Sigmoid colon (tissue), 4 donors: ENCODE measurements at regions not wholly inside any gene's neighbourhood (a gene's known extent, or its start where the extent isn't known, plus 50 kb on each side); places are given as distances from the start of the nearest gene placed in this dataset.

Experiments
- EP300 ChIP-seq, 4 donors: sonication (generic); formaldehyde crosslinking; IDR thresholded peaks; one replicate each; pipeline ENCODE4 v1.6.1; 2017; ENCODE audit warnings: antibody characterized with exemption in 4 of 4
- POLR2A ChIP-seq, 2 donors: fragments of 450-650 bp; IDR thresholded peaks; one replicate each; pipeline ENCODE4 v1.6.1; 2016; ENCODE audit warnings: antibody characterized with exemption in 2 of 2, mild to moderate bottlenecking in 2 of 2, moderate library complexity in 2 of 2
- POLR2AphosphoS5 ChIP-seq, 4 donors: sonication (generic); formaldehyde crosslinking; IDR thresholded peaks; one replicate each; pipeline ENCODE4 v1.6.1; 2017; ENCODE audit warnings: antibody characterized with exemption in 4 of 4
- TF ChIP-seq, protein P1 (sequence below), 4 experiments: fragments of 450-650 bp in 3 of 4; fragments of 200-600 bp in 1 of 4; IDR thresholded peaks; one replicate each; pipeline ENCODE4 v1.5.1; 2016 to 2019; ENCODE audit warnings: antibody characterized with exemption in 4 of 4, mild to moderate bottlenecking in 3 of 4, moderate library complexity in 2 of 4

DNA sequence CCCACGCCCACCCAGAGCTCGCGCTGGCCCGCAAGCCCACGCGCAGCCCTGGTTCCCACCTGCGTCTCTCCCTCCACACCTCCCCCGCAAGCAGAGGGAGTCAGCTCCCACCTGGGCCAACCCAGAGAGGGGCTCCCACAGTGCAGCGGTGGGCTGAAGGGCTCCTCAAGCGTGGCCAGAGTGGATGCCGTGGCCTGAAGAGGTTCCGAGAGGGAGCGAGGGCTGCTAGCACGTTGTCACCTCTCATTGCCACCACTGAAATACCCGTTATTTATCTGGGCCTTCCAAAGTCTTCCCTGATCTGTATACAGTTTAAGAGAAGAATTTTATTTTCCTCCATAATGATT, 88.3 kb upstream of the MYLIP start:
- TF ChIP-seq POLR2A (IDR thresholded peaks at IDR 0.05), result no peak
- TF ChIP-seq, protein P1, sequence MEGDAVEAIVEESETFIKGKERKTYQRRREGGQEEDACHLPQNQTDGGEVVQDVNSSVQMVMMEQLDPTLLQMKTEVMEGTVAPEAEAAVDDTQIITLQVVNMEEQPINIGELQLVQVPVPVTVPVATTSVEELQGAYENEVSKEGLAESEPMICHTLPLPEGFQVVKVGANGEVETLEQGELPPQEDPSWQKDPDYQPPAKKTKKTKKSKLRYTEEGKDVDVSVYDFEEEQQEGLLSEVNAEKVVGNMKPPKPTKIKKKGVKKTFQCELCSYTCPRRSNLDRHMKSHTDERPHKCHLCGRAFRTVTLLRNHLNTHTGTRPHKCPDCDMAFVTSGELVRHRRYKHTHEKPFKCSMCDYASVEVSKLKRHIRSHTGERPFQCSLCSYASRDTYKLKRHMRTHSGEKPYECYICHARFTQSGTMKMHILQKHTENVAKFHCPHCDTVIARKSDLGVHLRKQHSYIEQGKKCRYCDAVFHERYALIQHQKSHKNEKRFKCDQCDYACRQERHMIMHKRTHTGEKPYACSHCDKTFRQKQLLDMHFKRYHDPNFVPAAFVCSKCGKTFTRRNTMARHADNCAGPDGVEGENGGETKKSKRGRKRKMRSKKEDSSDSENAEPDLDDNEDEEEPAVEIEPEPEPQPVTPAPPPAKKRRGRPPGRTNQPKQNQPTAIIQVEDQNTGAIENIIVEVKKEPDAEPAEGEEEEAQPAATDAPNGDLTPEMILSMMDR (IDR thresholded peaks at IDR 0.05), result no peak
- TF ChIP-seq POLR2AphosphoS5 (IDR thresholded peaks at IDR 0.05), result no peak
- TF ChIP-seq EP300 (IDR thresholded peaks at IDR 0.05), result no peak
